Mesenchymal stem cell (in vitro differentiated cells and primary cell): ENCODE measurements at regions not wholly inside any gene's neighbourhood (a gene's known extent, or its start where the extent isn't known, plus 50 kb on each side); places are given as distances from the start of the nearest gene placed in this dataset.
"Not testable (repeated sequence)": the region's sequence is repeated elsewhere in the genome, so short reads cannot be mapped to it uniquely, and the experiment has no call there.

Experiments used
- DNase-seq: peaks from one replicate; pipeline ENCODE4 v3.0.0-alpha.2; 2013
- H2AFZ ChIP-seq: one replicate; pipeline ENCODE4 v1.6.1; 2013; ENCODE audit warnings: low read depth, mild to moderate bottlenecking, control low read depth, inconsistent platforms, low read length, moderate library complexity
- H2AK5ac ChIP-seq: 2 replicates; pipeline ENCODE4 v1.6.1; 2013; ENCODE audit warnings: low read length, moderate library complexity, mild to moderate bottlenecking, inconsistent platforms; ENCODE audit not compliant: severe bottlenecking
- H2BK120ac ChIP-seq: one replicate; pipeline ENCODE4 v1.6.1; 2013; ENCODE audit warnings: low read depth, mild to moderate bottlenecking, inconsistent platforms, low read length, moderate library complexity
- H2BK12ac ChIP-seq, 2 experiments: one replicate each; pipeline ENCODE4 v1.6.1; 2013; ENCODE audit warnings: inconsistent platforms in 2 of 2, low read length in 2 of 2, mild to moderate bottlenecking in 2 of 2, moderate library complexity in 2 of 2, control low read depth in 1 of 2
- H2BK15ac ChIP-seq: one replicate; pipeline ENCODE4 v1.6.1; 2013; ENCODE audit warnings: mild to moderate bottlenecking, low read depth, inconsistent platforms; ENCODE audit not compliant: poor library complexity, severe bottlenecking
- H2BK5ac ChIP-seq: 2 replicates; pipeline ENCODE4 v1.6.1; 2013; ENCODE audit warnings: low read depth, mild to moderate bottlenecking, low read length, control low read depth, inconsistent platforms; ENCODE audit not compliant: poor library complexity, severe bottlenecking
- H3K14ac ChIP-seq, 2 experiments: one replicate each; pipeline ENCODE4 v1.6.1; 2013; ENCODE audit warnings: inconsistent platforms in 2 of 2, low read length in 2 of 2, control low read depth in 1 of 2, mild to moderate bottlenecking in 1 of 2, moderate library complexity in 1 of 2
- H3K18ac ChIP-seq, 2 experiments: one replicate each; pipeline ENCODE4 v1.6.1; 2013; ENCODE audit warnings: inconsistent platforms in 2 of 2, low read length in 2 of 2, control low read depth in 1 of 2, low read depth in 1 of 2, mild to moderate bottlenecking in 1 of 2
- H3K23ac ChIP-seq, 2 experiments: one replicate each; pipeline ENCODE4 v1.6.1; 2013; ENCODE audit warnings: inconsistent platforms in 2 of 2, low read length in 2 of 2, mild to moderate bottlenecking in 2 of 2, moderate library complexity in 2 of 2, control low read depth in 1 of 2
- H3K27ac ChIP-seq: 2 replicates; pipeline ENCODE4 v1.5.1; 2013; ENCODE audit warnings: mild to moderate bottlenecking, moderate library complexity, low read length, control low read depth, inconsistent platforms; ENCODE audit not compliant: poor library complexity, severe bottlenecking
- H3K27me3 ChIP-seq, 2 experiments: 2 replicates each; pipeline versions ENCODE4 v1.6.1 to v1.7.0; 2013; ENCODE audit warnings: low read length in 2 of 2, mild to moderate bottlenecking in 2 of 2, moderate library complexity in 2 of 2, control low read depth in 1 of 2, inconsistent platforms in 1 of 2; ENCODE audit not compliant: control insufficient read depth in 1 of 2, insufficient read depth in 1 of 2
- H3K36me3 ChIP-seq, 2 experiments: 2 replicates each; pipeline versions ENCODE4 v1.6.1 to v1.7.0; 2013; ENCODE audit warnings: low read length in 2 of 2, control low read depth in 1 of 2, inconsistent platforms in 1 of 2, low read depth in 1 of 2, mild to moderate bottlenecking in 1 of 2; ENCODE audit not compliant: insufficient read depth in 2 of 2, control insufficient read depth in 1 of 2
- H3K4ac ChIP-seq, 2 experiments: one replicate each; pipeline ENCODE4 v1.6.1; 2013; ENCODE audit warnings: inconsistent platforms in 2 of 2, low read length in 2 of 2, mild to moderate bottlenecking in 2 of 2, moderate library complexity in 2 of 2, control low read depth in 1 of 2, low read depth in 1 of 2
- H3K4me1 ChIP-seq: 2 replicates; pipeline ENCODE4 v1.6.1; 2013; ENCODE audit warnings: low read depth, low read length, control low read depth; ENCODE audit not compliant: control insufficient read depth, insufficient read depth
- H3K4me2 ChIP-seq: 2 replicates; pipeline ENCODE4 v1.6.1; 2013; ENCODE audit warnings: low read length, mild to moderate bottlenecking, inconsistent platforms; ENCODE audit not compliant: poor library complexity, severe bottlenecking
- H3K4me3 ChIP-seq, 2 experiments: 2 replicates each; pipeline versions ENCODE4 v1.5.1 to v1.7.0; 2013; ENCODE audit warnings: low read length in 2 of 2, mild to moderate bottlenecking in 2 of 2, control low read depth in 1 of 2, low read depth in 1 of 2; ENCODE audit not compliant: insufficient read depth in 1 of 2
- H3K79me1 ChIP-seq: replicated peaks from 2 replicates; pipeline ENCODE4 v1.6.1; 2013; ENCODE audit warnings: mild to moderate bottlenecking, control low read depth, low read length, inconsistent platforms; ENCODE audit not compliant: poor library complexity, severe bottlenecking
- H3K9ac ChIP-seq: 2 replicates; pipeline ENCODE4 v1.7.0; 2013; ENCODE audit warnings: mild to moderate bottlenecking, low read length, moderate library complexity
- H3K9me3 ChIP-seq: 2 replicates; pipeline ENCODE4 v1.7.0; 2013; ENCODE audit warnings: mild to moderate bottlenecking, low read length; ENCODE audit not compliant: control insufficient read depth
- H4K8ac ChIP-seq: one replicate; pipeline ENCODE4 v1.6.1; 2013; ENCODE audit warnings: inconsistent platforms, mild to moderate bottlenecking, low read length, moderate library complexity
- H4K91ac ChIP-seq: one replicate; pipeline ENCODE4 v1.6.1; 2013; ENCODE audit warnings: mild to moderate bottlenecking, low read length, inconsistent platforms
- WGBS: methylation state at CpG from one replicate; pipeline ENCODE4 v1.1.7; 2013; ENCODE audit warnings: mixed read lengths; 5-methylcytosine and 5-hydroxymethylcytosine counted together

DNA sequence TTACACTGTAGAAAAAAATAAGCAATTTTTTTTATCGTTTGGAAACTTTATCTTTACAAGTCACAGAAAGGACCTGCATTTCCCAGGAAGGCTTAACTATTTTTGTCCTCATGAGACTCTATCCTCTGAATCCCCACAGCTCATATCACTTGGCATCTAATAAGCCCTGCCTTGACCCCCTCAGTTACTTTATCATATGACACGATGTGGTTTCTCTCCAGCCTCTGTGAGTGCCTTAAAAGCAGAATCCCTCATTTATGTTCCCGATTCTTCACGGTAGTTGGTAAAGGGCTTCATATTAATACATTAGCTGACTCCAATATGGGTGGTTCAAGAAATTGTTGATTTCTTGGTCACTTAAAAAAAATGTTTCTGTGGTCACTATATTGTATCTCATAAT, 296.6 kb upstream of the GRAMD2B start:
- Histone ChIP-seq H3K4ac (no peak overlapping the region), H3K27me3 (no peaks in the 10 kb centered on the region), H3K27ac (no peak overlapping the region), H2BK120ac (no peak overlapping the region), H2AFZ (no peak overlapping the region), H2BK15ac (no peak overlapping the region), H2BK5ac (no peak overlapping the region), H4K91ac (no peak overlapping the region), H2AK5ac (no peak overlapping the region), H3K36me3 (no peaks in the 10 kb centered on the region), H2BK12ac (no peak overlapping the region), H3K9ac (no peak overlapping the region), H4K8ac (no peak overlapping the region), H3K4me2 (no peak overlapping the region), H3K18ac (peak overlapping the region in 1 of 2 experiments; percentile 21), H3K14ac (no peak overlapping the region), H3K23ac (no peak overlapping the region), H3K79me1 (no peaks in the 10 kb centered on the region), H3K4me3 (no peak overlapping the region), H3K9me3 (peaks cover 7% of the 10 kb centered on the region), H3K4me1 (peaks cover 8% of the 10 kb centered on the region)
- 77% methylated on average over 2 of the region's 4 CpGs for WGBS
- DNase-seq = no peak

DNA sequence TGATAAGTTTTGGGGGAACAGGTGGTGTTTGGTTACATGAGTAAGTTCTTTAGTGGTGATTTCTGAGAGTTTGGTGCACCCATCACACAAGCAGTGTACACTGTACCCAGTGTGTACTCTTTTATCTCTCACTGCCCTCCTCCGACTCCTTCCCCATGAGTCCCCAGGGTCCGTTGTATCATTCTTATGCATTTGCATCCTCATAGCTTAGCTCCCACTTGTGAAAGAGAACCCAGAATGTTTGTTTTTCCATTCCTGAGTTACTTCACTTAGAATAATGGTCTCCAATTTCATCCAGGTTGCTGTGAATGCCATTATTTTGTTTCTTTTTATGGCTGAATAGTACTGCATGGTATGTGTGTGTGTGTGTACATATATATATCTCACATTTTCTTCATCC, 295.8 kb upstream of the GRAMD2B start:
- H3K23ac ChIP-seq, DNase-seq, H3K18ac ChIP-seq, H3K4me1 ChIP-seq, H2BK120ac ChIP-seq, H4K91ac ChIP-seq, H3K79me1 ChIP-seq, H3K27ac ChIP-seq, H3K9ac ChIP-seq, H3K14ac ChIP-seq, H2BK15ac ChIP-seq, H4K8ac ChIP-seq, H2AFZ ChIP-seq, H3K27me3 ChIP-seq, H2BK5ac ChIP-seq, H2BK12ac ChIP-seq, H3K4ac ChIP-seq, H3K4me2 ChIP-seq, H2AK5ac ChIP-seq, H3K36me3 ChIP-seq, H3K4me3 ChIP-seq: not testable (repeated sequence)
- 86% methylated on average over 2 of the region's 2 CpGs for WGBS
- H3K9me3 ChIP-seq = peaks cover 14% of the 10 kb centered on the region

DNA sequence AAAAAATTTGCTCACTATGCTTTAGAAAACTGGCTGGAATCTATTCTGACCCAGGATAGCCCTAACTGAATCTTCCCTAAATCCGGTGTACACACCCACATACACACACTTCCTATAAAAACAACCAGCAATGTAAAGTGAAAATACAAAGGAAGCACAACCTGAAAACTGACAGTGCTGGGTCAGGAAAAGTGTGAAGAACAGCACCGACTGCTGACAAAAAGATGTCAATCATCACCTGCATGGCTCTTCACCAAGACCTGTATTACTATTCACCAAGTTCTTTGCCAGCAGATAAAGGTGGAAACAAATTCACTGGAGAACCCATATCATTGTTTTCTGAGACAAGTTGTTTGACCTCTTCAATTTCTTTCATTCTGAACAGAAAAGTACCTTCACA, 293.8 kb upstream of the GRAMD2B start:
- Histone ChIP-seq H3K4ac (no peak overlapping the region), H3K27ac (no peak overlapping the region), H3K18ac (no peak overlapping the region), H4K91ac (no peak overlapping the region), H3K4me2 (no peak overlapping the region), H3K23ac (no peak overlapping the region), H3K9ac (no peak overlapping the region), H2AK5ac (no peak overlapping the region), H2BK5ac (no peak overlapping the region), H2BK12ac (no peak overlapping the region), H3K14ac (no peak overlapping the region), H2BK120ac (no peak overlapping the region), H3K36me3 (no peaks in the 10 kb centered on the region), H3K79me1 (no peaks in the 10 kb centered on the region), H3K4me1 (no peaks in the 10 kb centered on the region), H3K9me3 (peaks cover 14% of the 10 kb centered on the region), H3K27me3 (no peaks in the 10 kb centered on the region), H2BK15ac (no peak overlapping the region), H4K8ac (no peak overlapping the region), H3K4me3 (no peak overlapping the region), H2AFZ (no peak overlapping the region)
- 93% methylated on average over 2 of the region's 2 CpGs for WGBS
- no peak for DNase-seq

DNA sequence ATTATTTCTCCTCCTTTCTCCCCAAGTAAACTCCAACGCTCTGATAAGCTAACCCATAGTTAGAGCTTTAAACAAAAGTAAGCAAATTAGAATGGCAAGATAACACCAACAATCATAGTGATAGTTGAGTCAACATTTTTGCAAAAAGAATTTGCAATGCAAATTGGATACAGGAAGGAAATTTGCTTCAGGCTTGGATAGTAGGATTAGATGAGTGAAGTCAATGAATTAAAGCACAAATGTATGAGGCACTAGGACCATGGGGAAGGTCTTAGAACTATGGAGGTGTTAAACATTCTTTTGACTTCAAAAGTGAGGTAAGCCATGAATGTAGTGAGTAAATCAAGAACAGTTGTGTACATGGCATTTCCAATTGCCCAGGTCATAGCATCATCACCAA, 289.8 kb upstream of the GRAMD2B start:
- H3K27ac ChIP-seq = no peak overlapping the region
- H2BK12ac ChIP-seq = no peak overlapping the region
- no peak overlapping the region for H3K18ac ChIP-seq
- no peak overlapping the region for H3K14ac ChIP-seq
- H3K9ac ChIP-seq = no peak overlapping the region
- DNase-seq = no peak
- H3K9me3 ChIP-seq = peaks cover 14% of the 10 kb centered on the region
- no peaks in the 10 kb centered on the region for H3K79me1 ChIP-seq
- H2BK5ac ChIP-seq = no peak overlapping the region
- no peaks in the 10 kb centered on the region for H3K4me1 ChIP-seq
- H2BK120ac ChIP-seq = no peak overlapping the region
- no peak overlapping the region for H2AK5ac ChIP-seq
- no peak overlapping the region for H3K23ac ChIP-seq
- no peak overlapping the region for H2BK15ac ChIP-seq
- H3K4ac ChIP-seq = no peak overlapping the region
- H3K27me3 ChIP-seq = no peaks in the 10 kb centered on the region
- no peak overlapping the region for H4K8ac ChIP-seq
- no peak overlapping the region for H4K91ac ChIP-seq
- no peak overlapping the region for H3K4me2 ChIP-seq
- WGBS = no CpG with 5 or more reads among the region's 1 CpG
- H2AFZ ChIP-seq = no peak overlapping the region
- H3K36me3 ChIP-seq = no peaks in the 10 kb centered on the region
- no peak overlapping the region for H3K4me3 ChIP-seq
